CD4-positive, alpha-beta T cell treated with Interleukin-12 subunit alpha and Interleukin-12 subunit beta, for 1 hour (primary cell): ENCODE measurements at regions not wholly inside any gene's neighbourhood (a gene's known extent, or its start where the extent isn't known, plus 50 kb on each side); places are given as distances from the start of the nearest gene placed in this dataset.

Experiments
- DNase-seq: peaks from one replicate; pipeline ENCODE4 v3.0.0-alpha.2; 2020

GRCh38 chr4:187283201-187283955, 559.7 kb upstream of the FAT1 start:
- no peak for DNase-seq

GRCh38 chr4:187286525-187286924, 562.9 kb upstream of the FAT1 start:
- DNase-seq: no peak

GRCh38 chr4:187289371-187289770, 565.7 kb upstream of the FAT1 start:
- no peak for DNase-seq

- DNase-seq: no peak
Observed at GRCh38 chr4:187294861-187295260, 571.2 kb upstream of the FAT1 start.

- DNase-seq: no peak
Observed at GRCh38 chr4:187301923-187302322, 578.3 kb upstream of the FAT1 start.

GRCh38 chr4:187302457-187303150, 578.9 kb upstream of the FAT1 start:
- no peak for DNase-seq

- no peak for DNase-seq
Observed at GRCh38 chr4:187304133-187304532, 580.5 kb upstream of the FAT1 start.

GRCh38 chr4:187307131-187307530, 583.5 kb upstream of the FAT1 start:
- DNase-seq: no peak

GRCh38 chr4:187309456-187309855, 585.8 kb upstream of the FAT1 start:
- DNase-seq: no peak

GRCh38 chr4:187312299-187312698, 588.6 kb upstream of the FAT1 start:
- DNase-seq: no peak

- no peak for DNase-seq
Observed at GRCh38 chr4:187317799-187318198, 594.1 kb upstream of the FAT1 start.

- no peak for DNase-seq
Observed at GRCh38 chr4:187321711-187322110, 598.1 kb upstream of the FAT1 start.

- no peak for DNase-seq
Observed at GRCh38 chr4:187332141-187332540, 608.5 kb upstream of the FAT1 start.

- no peak for DNase-seq
Observed at GRCh38 chr4:187333151-187333550, 609.5 kb upstream of the FAT1 start.

- DNase-seq: no peak
Observed at GRCh38 chr4:187335339-187335738, 611.7 kb upstream of the FAT1 start.

GRCh38 chr4:187354740-187355139, 631.1 kb upstream of the FAT1 start:
- DNase-seq: no peak

- DNase-seq: no peak
Observed at GRCh38 chr4:187357045-187357643, 633.5 kb upstream of the FAT1 start.

GRCh38 chr4:187357821-187358220, 634.2 kb upstream of the FAT1 start:
- no peak for DNase-seq

GRCh38 chr4:187362937-187363857, 632.4 kb upstream of the ZFP42 start:
- DNase-seq: no peak

GRCh38 chr4:187364401-187364800, 631.2 kb upstream of the ZFP42 start:
- DNase-seq: no peak

- no peak for DNase-seq
Observed at GRCh38 chr4:187364851-187365250, 630.7 kb upstream of the ZFP42 start.

GRCh38 chr4:187366530-187366929, 629.0 kb upstream of the ZFP42 start:
- no peak for DNase-seq

- DNase-seq: no peak
Observed at GRCh38 chr4:187370918-187371317, 624.7 kb upstream of the ZFP42 start.
